ENCODE measurements at regions not wholly inside any gene's neighbourhood (a gene's known extent, or its start where the extent isn't known, plus 50 kb on each side); places are given as distances from the start of the nearest gene placed in this dataset.

DNA sequence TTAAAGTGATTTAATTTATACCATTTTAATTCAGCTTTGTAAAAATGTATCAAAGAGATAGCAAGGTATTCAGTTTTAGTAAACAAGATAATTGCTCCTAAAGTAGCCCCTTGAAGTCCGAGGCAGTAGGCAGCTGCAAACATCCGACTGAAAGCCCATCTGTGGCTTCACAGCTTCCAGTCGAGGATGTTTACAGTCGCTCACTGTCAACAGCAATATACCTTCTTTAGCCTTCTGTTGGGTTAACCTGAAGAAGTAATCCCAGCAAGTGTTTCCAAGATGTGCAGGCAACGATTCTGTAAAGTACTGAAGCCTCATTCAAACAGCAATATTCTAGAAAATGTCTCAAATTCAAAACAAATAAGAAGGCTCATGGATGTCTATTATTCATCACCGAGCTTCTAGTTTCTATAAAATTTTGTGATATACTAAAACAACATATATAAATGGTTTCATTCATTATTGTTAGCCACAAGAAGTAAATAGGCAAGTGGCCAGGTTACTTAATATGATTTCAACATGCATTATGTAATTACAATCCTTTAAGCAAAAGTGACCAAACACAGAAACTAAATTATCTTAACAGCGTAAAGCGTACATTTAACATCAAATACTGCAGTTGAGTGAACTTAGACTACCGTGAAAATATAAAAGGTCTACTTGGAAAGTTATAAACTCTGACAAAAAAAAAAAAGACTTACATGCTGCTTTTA is 115.0 kb downstream of the OGFRL1 start:
- no peaks in the 10 kb centered on the region for H3K27me3 ChIP-seq
- peak overlapping the region; percentile 25 to 80 (median 48) for H3K27ac ChIP-seq
- no peak overlapping the region for H3K4me3 ChIP-seq
- no peak for DNase-seq (ENCODE audit: low spot score in 2 of 2)
- 45 to 48% methylated on average over 9 of the region's 9 CpGs for WGBS, 2 donors
- H3K9me3 ChIP-seq: no peaks in the 10 kb centered on the region
- no peaks in the 10 kb centered on the region for H3K36me3 ChIP-seq
- TF ChIP-seq POLR2A (IDR thresholded peaks at IDR 0.05): no peak
- no peak for TF ChIP-seq EP300 (IDR thresholded peaks at IDR 0.05)
- TF ChIP-seq, protein P1, sequence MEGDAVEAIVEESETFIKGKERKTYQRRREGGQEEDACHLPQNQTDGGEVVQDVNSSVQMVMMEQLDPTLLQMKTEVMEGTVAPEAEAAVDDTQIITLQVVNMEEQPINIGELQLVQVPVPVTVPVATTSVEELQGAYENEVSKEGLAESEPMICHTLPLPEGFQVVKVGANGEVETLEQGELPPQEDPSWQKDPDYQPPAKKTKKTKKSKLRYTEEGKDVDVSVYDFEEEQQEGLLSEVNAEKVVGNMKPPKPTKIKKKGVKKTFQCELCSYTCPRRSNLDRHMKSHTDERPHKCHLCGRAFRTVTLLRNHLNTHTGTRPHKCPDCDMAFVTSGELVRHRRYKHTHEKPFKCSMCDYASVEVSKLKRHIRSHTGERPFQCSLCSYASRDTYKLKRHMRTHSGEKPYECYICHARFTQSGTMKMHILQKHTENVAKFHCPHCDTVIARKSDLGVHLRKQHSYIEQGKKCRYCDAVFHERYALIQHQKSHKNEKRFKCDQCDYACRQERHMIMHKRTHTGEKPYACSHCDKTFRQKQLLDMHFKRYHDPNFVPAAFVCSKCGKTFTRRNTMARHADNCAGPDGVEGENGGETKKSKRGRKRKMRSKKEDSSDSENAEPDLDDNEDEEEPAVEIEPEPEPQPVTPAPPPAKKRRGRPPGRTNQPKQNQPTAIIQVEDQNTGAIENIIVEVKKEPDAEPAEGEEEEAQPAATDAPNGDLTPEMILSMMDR (IDR thresholded peaks at IDR 0.05): no peak
- H3K4me1 ChIP-seq: peaks cover 0 to 33% (median 11%) of the 10 kb centered on the region in 4 donors

DNA sequence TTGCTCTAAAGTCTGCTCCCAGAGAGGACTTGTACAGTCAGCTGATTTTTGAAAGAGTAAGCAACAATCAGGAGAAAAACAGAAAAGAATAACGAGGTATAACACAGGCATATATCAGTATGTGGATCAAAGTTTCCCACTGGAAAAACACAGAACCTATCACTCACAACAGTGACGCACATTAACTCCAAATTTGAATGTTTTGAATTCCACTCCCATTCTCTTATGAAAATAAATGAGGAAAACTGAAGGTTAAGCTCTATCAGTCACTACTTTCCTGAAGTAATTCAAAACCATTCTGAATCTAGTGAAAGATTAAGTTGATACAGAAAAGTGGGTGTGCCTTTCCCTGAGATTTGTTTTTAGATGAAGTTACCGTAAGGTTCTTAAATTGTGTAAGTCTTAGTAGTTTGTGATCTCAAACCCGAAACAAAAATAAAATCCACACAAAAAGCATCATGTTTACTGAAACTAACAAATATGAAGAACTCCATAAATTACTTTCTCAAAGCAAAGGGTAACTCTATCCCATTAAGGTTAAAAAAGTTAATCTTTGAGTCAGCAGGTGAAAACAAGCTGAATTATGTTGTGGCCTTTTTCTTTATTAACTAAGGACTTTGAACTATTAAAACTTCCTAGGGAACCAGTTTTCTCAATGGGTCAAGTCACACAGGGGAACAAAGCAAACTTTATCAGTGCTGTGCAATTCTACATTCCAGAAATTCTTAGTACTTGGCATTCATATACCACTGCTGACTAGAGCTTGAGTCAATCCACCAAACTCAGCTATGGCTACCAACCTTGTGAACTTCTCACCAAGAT is 115.7 kb downstream of the OGFRL1 start:
- no peak for DNase-seq (ENCODE audit: low spot score in 2 of 2)
- no peaks in the 10 kb centered on the region for H3K36me3 ChIP-seq
- no peaks in the 10 kb centered on the region for H3K27me3 ChIP-seq
- H3K27ac ChIP-seq: peak overlapping the region; percentile 25 to 80 (median 42)
- TF ChIP-seq EP300 (IDR thresholded peaks at IDR 0.05) (peak in 1 of 2 donors; percentile 13), POLR2A (IDR thresholded peaks at IDR 0.05) (no peak)
- TF ChIP-seq, protein P1 (IDR thresholded peaks at IDR 0.05): no peak
- peaks cover 0 to 40% (median 11%) of the 10 kb centered on the region in 4 donors for H3K4me1 ChIP-seq
- WGBS, 2 donors: 23 to 29% methylated on average over 4 of the region's 4 CpGs
- no peaks in the 10 kb centered on the region for H3K9me3 ChIP-seq
- no peak overlapping the region for H3K4me3 ChIP-seq

DNA sequence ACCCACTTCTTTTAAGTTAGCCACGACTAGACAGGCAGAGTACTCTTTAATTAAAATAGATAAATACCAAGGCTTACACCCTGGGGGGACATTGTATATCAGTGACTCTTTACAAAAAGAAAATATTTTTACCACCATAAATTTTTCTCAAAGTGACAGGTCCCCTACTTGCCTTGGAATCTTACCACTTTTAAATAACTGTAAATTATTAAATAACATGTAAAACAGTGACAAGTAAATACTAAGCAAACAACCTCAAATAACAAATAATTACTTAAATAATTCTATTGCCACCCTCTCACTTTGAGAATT is 116.3 kb downstream of the OGFRL1 start:
- peak overlapping the region in 2 of 4 donors; percentile 58 to 80 for H3K27ac ChIP-seq
- WGBS, 2 donors: 16 to 50% methylated on average over 1 of the region's 1 CpG

DNA sequence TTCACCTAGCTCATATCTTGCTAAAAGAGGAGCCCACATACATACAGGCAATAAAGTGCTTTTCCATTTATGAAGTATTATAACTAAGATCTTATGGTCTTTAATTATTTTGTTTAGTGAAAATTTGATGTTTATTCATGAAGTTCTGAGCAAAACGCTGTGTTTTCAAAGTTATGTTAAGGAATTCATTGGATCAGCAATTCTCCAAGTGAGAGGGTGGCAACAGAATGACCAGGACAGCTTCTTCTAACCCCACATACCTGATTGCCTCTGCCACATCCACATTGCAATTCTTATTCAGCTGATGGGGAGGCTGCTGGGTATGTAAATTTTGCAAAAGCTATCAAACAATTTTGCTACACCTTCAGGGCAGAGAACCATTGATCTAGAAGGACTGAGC is 116.8 kb downstream of the OGFRL1 start:
- no peak overlapping the region for H3K4me3 ChIP-seq
- H3K27ac ChIP-seq: peak overlapping the region in 1 of 4 donors; percentile 80
- no peaks in the 10 kb centered on the region for H3K9me3 ChIP-seq
- no peak for DNase-seq (ENCODE audit: low spot score in 2 of 2)
- TF ChIP-seq, protein P1 (IDR thresholded peaks at IDR 0.05): no peak
- no peak for TF ChIP-seq POLR2A (IDR thresholded peaks at IDR 0.05)
- H3K27me3 ChIP-seq: no peaks in the 10 kb centered on the region
- no peaks in the 10 kb centered on the region for H3K36me3 ChIP-seq
- H3K4me1 ChIP-seq: peaks cover 0 to 49% (median 15%) of the 10 kb centered on the region in 4 donors
- whole genome bisulfite sequencing, 2 donors: 57 to 63% methylated on average over 1 of the region's 1 CpG

More for the DNA sequence above, 116.3 kb downstream of the OGFRL1 start:
- H3K36me3 ChIP-seq: no peaks in the 10 kb centered on the region
- no peaks in the 10 kb centered on the region for H3K9me3 ChIP-seq
- H3K4me3 ChIP-seq: no peak overlapping the region
- peaks cover 0 to 46% (median 14%) of the 10 kb centered on the region in 4 donors for H3K4me1 ChIP-seq
- no peak for DNase-seq (ENCODE audit: low spot score in 2 of 2)
- TF ChIP-seq EP300 (IDR thresholded peaks at IDR 0.05) (no peak), POLR2A (IDR thresholded peaks at IDR 0.05) (no peak)
- TF ChIP-seq, protein P1 (IDR thresholded peaks at IDR 0.05): no peak
- H3K27me3 ChIP-seq: no peaks in the 10 kb centered on the region
